ENCODE measurements at regions not wholly inside any gene's neighbourhood (a gene's known extent, or its start where the extent isn't known, plus 50 kb on each side); places are given as distances from the start of the nearest gene placed in this dataset.

- no peaks in the 10 kb centered on the region for H3K4me1 Mint-ChIP-seq (ENCODE audit: low read depth, unreplicated experiment)
Observed at GRCh38 chr1:103387898-103388297, 137.6 kb upstream of the RNPC3 start.

GRCh38 chr1:103373991-103374390 lies 151.5 kb upstream of the RNPC3 start:
- no peak for DNase-seq
- Mint-ChIP-seq H3K36me3 (ENCODE audit: insufficient read depth, unreplicated experiment) (no peaks in the 10 kb centered on the region), H3K4me1 (ENCODE audit: low read depth, unreplicated experiment) (no peaks in the 10 kb centered on the region), H3K27me3 (ENCODE audit: unreplicated experiment) (no peaks in the 10 kb centered on the region), H3K4me3 (ENCODE audit: low read depth, unreplicated experiment) (no peak overlapping the region), H3K9me3 (ENCODE audit: low read depth, unreplicated experiment) (peaks cover 4% of the 10 kb centered on the region), H3K27ac (ENCODE audit: unreplicated experiment) (no peak overlapping the region)
- BruUV-seq (replicated peaks), result no TSS peak
- no peak for TF ChIP-seq CTCF (IDR thresholded peaks at IDR 0.05; ENCODE audit: unreplicated experiment)
- intact Hi-C loops (cut with micrococcal nuclease; ENCODE audit: unreplicated experiment), result no loop called here
- CTCF ChIA-PET, result no interaction called here

More at GRCh38 chr1:103387898-103388297, 137.6 kb upstream of the RNPC3 start:
- H3K9me3 Mint-ChIP-seq (ENCODE audit: low read depth, unreplicated experiment), result peaks cover 4% of the 10 kb centered on the region
- TF ChIP-seq CTCF (IDR thresholded peaks at IDR 0.05; ENCODE audit: unreplicated experiment), result no peak
- intact Hi-C loops (cut with micrococcal nuclease; ENCODE audit: unreplicated experiment), result no loop called here
- H3K27ac Mint-ChIP-seq (ENCODE audit: unreplicated experiment), result no peak overlapping the region
- DNase-seq, result no peak
- no peak overlapping the region for H3K4me3 Mint-ChIP-seq (ENCODE audit: low read depth, unreplicated experiment)
- no peaks in the 10 kb centered on the region for H3K27me3 Mint-ChIP-seq (ENCODE audit: unreplicated experiment)
- BruUV-seq (replicated peaks), result no TSS peak
- H3K36me3 Mint-ChIP-seq (ENCODE audit: insufficient read depth, unreplicated experiment), result no peaks in the 10 kb centered on the region
- CTCF ChIA-PET, result no interaction called here

GRCh38 chr1:103372866-103373265 lies 152.6 kb upstream of the RNPC3 start:
- DNase-seq, result no peak
- intact Hi-C loops (cut with micrococcal nuclease; ENCODE audit: unreplicated experiment), result no loop called here
- CTCF ChIA-PET, result no interaction called here

GRCh38 chr1:103371234-103371633 lies 154.3 kb upstream of the RNPC3 start:
- no TSS peak for BruUV-seq (replicated peaks)
- H3K4me3 Mint-ChIP-seq (ENCODE audit: low read depth, unreplicated experiment), result no peak overlapping the region
- no peaks in the 10 kb centered on the region for H3K9me3 Mint-ChIP-seq (ENCODE audit: low read depth, unreplicated experiment)
- no peaks in the 10 kb centered on the region for H3K4me1 Mint-ChIP-seq (ENCODE audit: low read depth, unreplicated experiment)
- no peak for TF ChIP-seq CTCF (IDR thresholded peaks at IDR 0.05; ENCODE audit: unreplicated experiment)
- DNase-seq, result no peak
- no peaks in the 10 kb centered on the region for H3K27me3 Mint-ChIP-seq (ENCODE audit: unreplicated experiment)
- intact Hi-C loops (cut with micrococcal nuclease; ENCODE audit: unreplicated experiment), result no loop called here
- CTCF ChIA-PET, result no interaction called here
- H3K27ac Mint-ChIP-seq (ENCODE audit: unreplicated experiment), result no peak overlapping the region
- no peaks in the 10 kb centered on the region for H3K36me3 Mint-ChIP-seq (ENCODE audit: insufficient read depth, unreplicated experiment)

More at GRCh38 chr1:103372866-103373265, 152.6 kb upstream of the RNPC3 start:
- BruUV-seq (replicated peaks), result no TSS peak
- H3K27me3 Mint-ChIP-seq (ENCODE audit: unreplicated experiment), result no peaks in the 10 kb centered on the region
- no peak for TF ChIP-seq CTCF (IDR thresholded peaks at IDR 0.05; ENCODE audit: unreplicated experiment)
- H3K9me3 Mint-ChIP-seq (ENCODE audit: low read depth, unreplicated experiment), result no peaks in the 10 kb centered on the region
- no peaks in the 10 kb centered on the region for H3K4me1 Mint-ChIP-seq (ENCODE audit: low read depth, unreplicated experiment)
- H3K27ac Mint-ChIP-seq (ENCODE audit: unreplicated experiment), result no peak overlapping the region
- no peak overlapping the region for H3K4me3 Mint-ChIP-seq (ENCODE audit: low read depth, unreplicated experiment)
- H3K36me3 Mint-ChIP-seq (ENCODE audit: insufficient read depth, unreplicated experiment), result no peaks in the 10 kb centered on the region

- no peak for TF ChIP-seq CTCF (IDR thresholded peaks at IDR 0.05; ENCODE audit: unreplicated experiment)
- no peak overlapping the region for H3K4me3 Mint-ChIP-seq (ENCODE audit: low read depth, unreplicated experiment)
- no peaks in the 10 kb centered on the region for H3K9me3 Mint-ChIP-seq (ENCODE audit: low read depth, unreplicated experiment)
- H3K27me3 Mint-ChIP-seq (ENCODE audit: unreplicated experiment), result no peaks in the 10 kb centered on the region
- no peaks in the 10 kb centered on the region for H3K4me1 Mint-ChIP-seq (ENCODE audit: low read depth, unreplicated experiment)
- no peak for DNase-seq
- CTCF ChIA-PET, result no interaction called here
- BruUV-seq (replicated peaks), result no TSS peak
- H3K27ac Mint-ChIP-seq (ENCODE audit: unreplicated experiment), result no peak overlapping the region
- no peaks in the 10 kb centered on the region for H3K36me3 Mint-ChIP-seq (ENCODE audit: insufficient read depth, unreplicated experiment)
- intact Hi-C loops (cut with micrococcal nuclease; ENCODE audit: unreplicated experiment), result no loop called here
Observed at GRCh38 chr1:103367186-103367585, 158.3 kb upstream of the RNPC3 start.
